Vagina (tissue), 2 donors: ENCODE measurements at regions not wholly inside any gene's neighbourhood (a gene's known extent, or its start where the extent isn't known, plus 50 kb on each side); places are given as distances from the start of the nearest gene placed in this dataset.

Experiments used
- DNase-seq, 2 donors: peaks; one replicate each; pipeline ENCODE4 v3.0.0-alpha.2; 2017; ENCODE audit errors: extremely low spot score in 2 of 2
- H3K27ac ChIP-seq: fragments of 200-600 bp; sonication (generic); one replicate; pipeline ENCODE4 v1.5.1; 2019
- H3K27me3 ChIP-seq: fragments of 200-600 bp; sonication (generic); one replicate; pipeline ENCODE4 v1.5.1; 2019
- H3K36me3 ChIP-seq, 2 donors: fragments of 200-600 bp; sonication (generic); one replicate each; pipeline ENCODE4 v1.5.1; 2017 to 2019
- H3K4me1 ChIP-seq: fragments of 200-600 bp; sonication (generic); one replicate; pipeline ENCODE4 v1.5.1; 2019
- H3K4me3 ChIP-seq, 2 donors: fragments of 200-600 bp; sonication (generic); 1 replicate in 1 of 2; 2 replicates in 1 of 2; pipeline ENCODE4 v1.5.1; 2016 to 2019
- H3K9me3 ChIP-seq: fragments of 200-600 bp; sonication (generic); one replicate; pipeline ENCODE4 v1.5.1; 2019
- POLR2A ChIP-seq, 2 donors: fragments of 450-650 bp; IDR thresholded peaks; one replicate each; pipeline ENCODE4 v1.6.1; 2017; ENCODE audit warnings: antibody characterized with exemption in 2 of 2, mild to moderate bottlenecking in 2 of 2, moderate library complexity in 2 of 2
- POLR2AphosphoS5 ChIP-seq, 2 donors: sonication (generic); formaldehyde crosslinking; IDR thresholded peaks; one replicate each; pipeline ENCODE4 v1.9.0; 2017; ENCODE audit warnings: antibody characterized with exemption in 2 of 2, mild to moderate bottlenecking in 2 of 2, low read depth in 1 of 2; ENCODE audit not compliant: insufficient read depth in 1 of 2
- intact Hi-C: fragments of 100-400 bp; cut with DNase I; formaldehyde crosslinking; loops from one replicate; pipeline ENCODE4 v1.15.1; 2023
- TF ChIP-seq, protein P1 (sequence below), 3 experiments: fragments of 450-650 bp in 2 of 3; fragments of 200-600 bp in 1 of 3; sonication (generic) in 1 of 3; IDR thresholded peaks; one replicate each; pipeline ENCODE4 v1.5.1; 2017 to 2019; ENCODE audit warnings: antibody characterized with exemption in 3 of 3, mild to moderate bottlenecking in 2 of 3, moderate library complexity in 2 of 3

- Histone ChIP-seq H3K36me3 (no peaks in the 10 kb centered on the region), H3K27me3 (no peaks in the 10 kb centered on the region), H3K4me3 (no peak overlapping the region), H3K4me1 (no peaks in the 10 kb centered on the region), H3K9me3 (no peaks in the 10 kb centered on the region), H3K27ac (no peak overlapping the region)
- TF ChIP-seq, protein P1, sequence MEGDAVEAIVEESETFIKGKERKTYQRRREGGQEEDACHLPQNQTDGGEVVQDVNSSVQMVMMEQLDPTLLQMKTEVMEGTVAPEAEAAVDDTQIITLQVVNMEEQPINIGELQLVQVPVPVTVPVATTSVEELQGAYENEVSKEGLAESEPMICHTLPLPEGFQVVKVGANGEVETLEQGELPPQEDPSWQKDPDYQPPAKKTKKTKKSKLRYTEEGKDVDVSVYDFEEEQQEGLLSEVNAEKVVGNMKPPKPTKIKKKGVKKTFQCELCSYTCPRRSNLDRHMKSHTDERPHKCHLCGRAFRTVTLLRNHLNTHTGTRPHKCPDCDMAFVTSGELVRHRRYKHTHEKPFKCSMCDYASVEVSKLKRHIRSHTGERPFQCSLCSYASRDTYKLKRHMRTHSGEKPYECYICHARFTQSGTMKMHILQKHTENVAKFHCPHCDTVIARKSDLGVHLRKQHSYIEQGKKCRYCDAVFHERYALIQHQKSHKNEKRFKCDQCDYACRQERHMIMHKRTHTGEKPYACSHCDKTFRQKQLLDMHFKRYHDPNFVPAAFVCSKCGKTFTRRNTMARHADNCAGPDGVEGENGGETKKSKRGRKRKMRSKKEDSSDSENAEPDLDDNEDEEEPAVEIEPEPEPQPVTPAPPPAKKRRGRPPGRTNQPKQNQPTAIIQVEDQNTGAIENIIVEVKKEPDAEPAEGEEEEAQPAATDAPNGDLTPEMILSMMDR (IDR thresholded peaks at IDR 0.05): no peak
- TF ChIP-seq POLR2A (IDR thresholded peaks at IDR 0.05): no peak
- no peak for TF ChIP-seq POLR2AphosphoS5 (IDR thresholded peaks at IDR 0.05; ENCODE audit: insufficient read depth in 1 of 2, low read depth in 1 of 2)
- DNase-seq: no peak
- intact Hi-C loops: no loop called here
These were observed 165.5 kb upstream of the WSCD2 start for GRCh38 chr12:107963635-107964034.

DNA sequence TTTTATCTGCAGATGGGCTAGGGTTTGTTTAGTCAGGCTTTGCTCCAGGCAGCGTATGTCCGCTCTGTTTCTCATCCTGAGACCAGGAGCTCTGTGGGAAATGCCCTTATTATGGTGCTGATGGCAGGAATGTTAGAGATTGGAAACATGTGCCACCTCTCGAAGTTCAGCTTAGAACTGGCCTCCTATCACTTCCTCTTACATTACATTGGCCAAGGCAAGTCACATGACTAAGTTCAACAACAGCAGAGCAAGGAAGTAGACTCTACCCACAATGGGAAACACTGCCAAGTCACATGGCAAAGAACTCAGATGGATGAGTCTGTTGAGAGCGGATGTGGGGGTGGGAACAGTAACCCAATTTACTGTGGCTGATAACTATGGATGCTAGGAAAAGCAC, 161.9 kb upstream of the WSCD2 start:
- no peak for DNase-seq
- no peak overlapping the region for H3K27ac ChIP-seq
- no peak for TF ChIP-seq POLR2A (IDR thresholded peaks at IDR 0.05)
- no peak for TF ChIP-seq POLR2AphosphoS5 (IDR thresholded peaks at IDR 0.05; ENCODE audit: insufficient read depth in 1 of 2, low read depth in 1 of 2)
- H3K36me3 ChIP-seq: no peaks in the 10 kb centered on the region
- H3K4me3 ChIP-seq: no peak overlapping the region
- no peaks in the 10 kb centered on the region for H3K27me3 ChIP-seq
- intact Hi-C loops: no loop called here
- no peaks in the 10 kb centered on the region for H3K4me1 ChIP-seq
- no peaks in the 10 kb centered on the region for H3K9me3 ChIP-seq

GRCh38 chr12:107973950-107974349, 155.1 kb upstream of the WSCD2 start:
- Histone ChIP-seq H3K36me3 (no peaks in the 10 kb centered on the region), H3K27me3 (no peaks in the 10 kb centered on the region), H3K27ac (no peak overlapping the region), H3K9me3 (no peaks in the 10 kb centered on the region), H3K4me1 (no peaks in the 10 kb centered on the region), H3K4me3 (no peak overlapping the region)
- no peak for DNase-seq
- intact Hi-C loops: no loop called here
- no peak for TF ChIP-seq POLR2A (IDR thresholded peaks at IDR 0.05)

- Histone ChIP-seq H3K9me3 (no peaks in the 10 kb centered on the region), H3K4me1 (no peaks in the 10 kb centered on the region), H3K36me3 (no peaks in the 10 kb centered on the region), H3K4me3 (no peak overlapping the region), H3K27ac (no peak overlapping the region), H3K27me3 (no peaks in the 10 kb centered on the region)
- DNase-seq: no peak
- TF ChIP-seq POLR2A (IDR thresholded peaks at IDR 0.05): no peak
- TF ChIP-seq POLR2AphosphoS5 (IDR thresholded peaks at IDR 0.05; ENCODE audit: insufficient read depth in 1 of 2, low read depth in 1 of 2): no peak
- TF ChIP-seq, protein P1 (IDR thresholded peaks at IDR 0.05): no peak
- intact Hi-C loops: no loop called here
These were observed 152.8 kb upstream of the WSCD2 start for GRCh38 chr12:107976331-107976730.

- no peaks in the 10 kb centered on the region for H3K36me3 ChIP-seq
- H3K9me3 ChIP-seq: no peaks in the 10 kb centered on the region
- H3K4me1 ChIP-seq: no peaks in the 10 kb centered on the region
- H3K27ac ChIP-seq: no peak overlapping the region
- H3K27me3 ChIP-seq: no peaks in the 10 kb centered on the region
- no peak for TF ChIP-seq POLR2AphosphoS5 (IDR thresholded peaks at IDR 0.05; ENCODE audit: insufficient read depth in 1 of 2, low read depth in 1 of 2)
- no peak for TF ChIP-seq POLR2A (IDR thresholded peaks at IDR 0.05)
- TF ChIP-seq, protein P1 (IDR thresholded peaks at IDR 0.05): no peak
- DNase-seq: no peak
- intact Hi-C loops: no loop called here
- H3K4me3 ChIP-seq: no peak overlapping the region
These were observed 150.9 kb upstream of the WSCD2 start for GRCh38 chr12:107978201-107978600.

- intact Hi-C loops: no loop called here
- no peaks in the 10 kb centered on the region for H3K27me3 ChIP-seq
- H3K36me3 ChIP-seq: no peaks in the 10 kb centered on the region
- H3K4me1 ChIP-seq: no peaks in the 10 kb centered on the region
- no peak overlapping the region for H3K27ac ChIP-seq
- no peak overlapping the region for H3K4me3 ChIP-seq
- TF ChIP-seq, protein P1 (IDR thresholded peaks at IDR 0.05): no peak
- TF ChIP-seq POLR2AphosphoS5 (IDR thresholded peaks at IDR 0.05; ENCODE audit: insufficient read depth in 1 of 2, low read depth in 1 of 2): no peak
- no peak for TF ChIP-seq POLR2A (IDR thresholded peaks at IDR 0.05)
- DNase-seq: no peak
- H3K9me3 ChIP-seq: no peaks in the 10 kb centered on the region
These were observed 150.4 kb upstream of the WSCD2 start for GRCh38 chr12:107978641-107979040.
